ENCODE measurements at regions not wholly inside any gene's neighbourhood (a gene's known extent, or its start where the extent isn't known, plus 50 kb on each side); places are given as distances from the start of the nearest gene placed in this dataset.
A peak's percentile ranks its signal among the peaks of the same experiment; 100 is the strongest.
"Not testable (repeated sequence)": the region's sequence is repeated elsewhere in the genome, so short reads cannot be mapped to it uniquely, and the experiment has no call there.

- H3K27ac ChIP-seq = no peak overlapping the region
- H3K4me1 ChIP-seq = no peaks in the 10 kb centered on the region
- no peak for TF ChIP-seq Cebpa-rat (IDR thresholded peaks at IDR 0.05)
- no peak overlapping the region for H3K9ac ChIP-seq
- H3K4me2 ChIP-seq = no peak overlapping the region
- no peaks in the 10 kb centered on the region for H4K20me1 ChIP-seq
- H3K4me3 ChIP-seq = no peak overlapping the region
- no peaks in the 10 kb centered on the region for H3K9me3 ChIP-seq (replicated peaks in 1 of 11)
- H3K36me3 ChIP-seq = no peaks in the 10 kb centered on the region
- no peaks in the 10 kb centered on the region for H3K27me3 ChIP-seq
These were observed 167.9 kb upstream of the MOCS2 start for GRCh38 chr5:53277491-53277890.

DNA sequence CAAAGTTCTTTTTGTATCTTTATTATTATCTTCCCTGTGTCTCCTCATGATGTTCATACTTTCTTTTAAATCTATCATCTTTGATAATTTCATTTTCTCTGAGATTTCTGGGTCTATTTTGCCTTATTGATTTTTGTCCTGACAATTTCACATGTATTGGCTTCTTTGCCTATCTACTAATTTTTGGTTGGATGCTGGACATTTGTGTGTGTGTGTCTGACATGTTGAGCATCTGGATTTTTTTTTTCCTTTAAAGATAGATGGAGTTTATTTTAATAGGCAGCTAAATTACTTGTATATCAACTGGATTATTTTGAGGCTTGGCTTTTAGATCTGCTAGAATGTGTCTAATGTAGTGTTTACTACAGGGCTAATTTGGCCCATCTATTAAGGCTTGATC is 178.0 kb upstream of the MOCS2 start:
- Histone ChIP-seq H3K36me3 (no peaks in the 10 kb centered on the region), H3K4me1 (peaks cover 0 to 34% (median 0%) of the 10 kb centered on the region in 10 experiments; a peak in 6 of 20 replicates), H3K9ac (no peak overlapping the region), H3K9me3 (replicated peaks in 1 of 11) (peaks cover 6 to 25% (median 17%) of the 10 kb centered on the region in 11 experiments; a peak in 20 of 22 replicates), H3K27me3 (no peaks in the 10 kb centered on the region), H3K27ac (no peak overlapping the region), H3K4me3 (no peak overlapping the region), H4K20me1 (no peaks in the 10 kb centered on the region), H3K4me2 (no peak overlapping the region)
- no peak for TF ChIP-seq Cebpa-rat (IDR thresholded peaks at IDR 0.05)

DNA sequence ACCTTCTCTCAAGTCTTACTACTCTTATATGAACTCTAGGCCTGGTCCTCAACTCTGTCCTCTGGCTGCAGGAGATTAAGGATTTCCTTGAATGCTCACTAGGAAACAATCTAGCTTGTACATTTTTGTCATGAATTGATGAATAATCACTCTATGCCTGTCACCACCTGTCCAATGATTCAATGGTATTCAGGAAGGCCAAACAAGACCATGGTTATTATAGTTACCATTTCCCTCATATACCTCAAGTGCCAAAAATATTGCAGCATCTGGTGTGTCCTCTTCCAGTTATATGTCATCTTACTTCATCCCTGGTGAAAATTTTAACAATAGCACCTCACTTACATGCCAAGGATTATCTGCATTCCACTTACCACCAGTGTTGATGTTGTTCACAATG is 179.0 kb upstream of the MOCS2 start:
- H3K4me3 ChIP-seq = no peak overlapping the region
- no peak overlapping the region for H3K27ac ChIP-seq
- peaks cover 6 to 25% (median 17%) of the 10 kb centered on the region in 11 experiments; a peak in 20 of 22 replicates for H3K9me3 ChIP-seq (replicated peaks in 1 of 11)
- peaks cover 0 to 34% (median 0%) of the 10 kb centered on the region in 10 experiments; a peak in 6 of 20 replicates for H3K4me1 ChIP-seq
- no peak for TF ChIP-seq Cebpa-rat (IDR thresholded peaks at IDR 0.05)
- H4K20me1 ChIP-seq = no peaks in the 10 kb centered on the region
- H3K36me3 ChIP-seq = no peaks in the 10 kb centered on the region
- H3K4me2 ChIP-seq = no peak overlapping the region
- no peaks in the 10 kb centered on the region for H3K27me3 ChIP-seq
- no peak overlapping the region for H3K9ac ChIP-seq

DNA sequence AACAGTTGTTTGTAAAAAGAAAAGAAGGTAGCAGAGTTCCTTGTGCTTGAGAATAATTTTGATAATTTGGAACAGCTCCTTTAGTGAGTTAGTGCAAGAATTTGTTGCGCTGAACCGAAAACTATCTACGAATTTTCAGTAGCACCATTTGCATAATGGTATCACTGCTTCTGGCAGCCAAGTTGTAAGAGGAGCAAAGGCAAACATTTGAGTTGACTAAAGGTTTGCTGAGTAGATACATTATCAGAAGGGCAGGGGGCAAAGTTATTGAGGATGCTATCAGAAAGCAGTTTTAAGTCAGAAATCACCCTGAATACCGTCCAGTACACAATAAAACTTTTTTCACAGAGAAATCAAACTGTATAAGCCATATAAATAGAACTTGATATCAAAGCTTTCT is 181.5 kb upstream of the MOCS2 start:
- Histone ChIP-seq H3K4me1 (peaks cover 0 to 34% (median 0%) of the 10 kb centered on the region in 10 experiments; a peak in 6 of 20 replicates), H3K36me3 (no peaks in the 10 kb centered on the region), H3K9ac (no peak overlapping the region; a peak in 1 of 22 replicates), H3K4me3 (no peak overlapping the region), H3K9me3 (replicated peaks in 1 of 11) (peaks cover 6 to 25% (median 17%) of the 10 kb centered on the region in 11 experiments; a peak in 20 of 22 replicates), H3K27me3 (no peaks in the 10 kb centered on the region), H3K27ac (peak overlapping the region in 4 of 11 experiments; percentile 21 to 72 (median 63); a peak in 6 of 22 replicates), H3K4me2 (peak overlapping the region in 3 of 11 experiments; percentile 12 to 63 (median 57); a peak in 4 of 22 replicates), H4K20me1 (no peaks in the 10 kb centered on the region)
- no peak for TF ChIP-seq Cebpa-rat (IDR thresholded peaks at IDR 0.05)

- H3K27ac ChIP-seq = peak overlapping the region in 4 of 11 experiments; percentile 21 to 72 (median 63); a peak in 6 of 22 replicates
- peaks cover 6 to 23% (median 17%) of the 10 kb centered on the region in 11 experiments; a peak in 20 of 22 replicates for H3K9me3 ChIP-seq (replicated peaks in 1 of 11)
- H3K36me3 ChIP-seq = no peaks in the 10 kb centered on the region
- H3K27me3 ChIP-seq = no peaks in the 10 kb centered on the region
- 0 out of 22 replicates have a peak overlapping the region, but pooled peaks of 1 of the 11 experiments have one; percentile 34 for H3K9ac ChIP-seq
- H4K20me1 ChIP-seq = no peaks in the 10 kb centered on the region
- H3K4me3 ChIP-seq = no peak overlapping the region
- peak overlapping the region in 3 of 11 experiments; percentile 12 to 63 (median 57); a peak in 5 of 22 replicates for H3K4me2 ChIP-seq
- TF ChIP-seq Cebpa-rat (IDR thresholded peaks at IDR 0.05) = peak in 2 of 11 experiments; percentile 15 to 52; a peak in 1 of 22 replicates
- H3K4me1 ChIP-seq = peaks cover 0 to 34% (median 0%) of the 10 kb centered on the region in 10 experiments; a peak in 6 of 20 replicates
These were observed 182.0 kb upstream of the MOCS2 start for GRCh38 chr5:53291528-53291927.

GRCh38 chr5:53298841-53299240 is 181.6 kb upstream of the FST start:
- H3K4me3 ChIP-seq = no peak overlapping the region
- TF ChIP-seq Cebpa-rat (IDR thresholded peaks at IDR 0.05) = no peak

DNA sequence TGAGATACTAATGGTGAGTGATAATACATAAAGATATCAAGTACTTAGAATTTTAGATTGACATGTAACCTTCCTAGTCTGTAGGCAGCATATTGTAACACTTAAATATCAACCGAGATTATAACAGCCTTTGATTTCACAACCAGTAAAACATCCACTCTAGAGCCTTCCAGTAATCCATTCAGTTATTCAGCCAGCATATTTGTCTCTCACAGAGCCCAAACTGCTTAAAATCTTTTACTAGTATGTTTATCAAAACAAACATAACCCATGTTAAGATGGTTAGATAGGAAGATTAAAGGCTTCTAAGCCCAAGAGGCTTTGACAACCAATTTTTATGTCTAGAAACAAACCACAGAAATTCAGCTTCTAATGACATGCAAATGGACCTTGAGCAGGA is 177.9 kb upstream of the FST start:
- Histone ChIP-seq H3K27ac (no peak overlapping the region), H3K4me2 (no peak overlapping the region), H3K9me3 (replicated peaks in 1 of 11) (peaks cover 0 to 7% (median 0%) of the 10 kb centered on the region in 11 experiments; a peak in 3 of 22 replicates), H3K36me3 (no peaks in the 10 kb centered on the region), H3K9ac (no peak overlapping the region), H3K4me1 (no peaks in the 10 kb centered on the region; a peak in 1 of 20 replicates), H3K27me3 (no peaks in the 10 kb centered on the region), H4K20me1 (no peaks in the 10 kb centered on the region), H3K4me3 (no peak overlapping the region)
- no peak for TF ChIP-seq Cebpa-rat (IDR thresholded peaks at IDR 0.05)

More at GRCh38 chr5:53298841-53299240, 181.6 kb upstream of the FST start:
- H3K9ac ChIP-seq = no peak overlapping the region
- H3K4me1 ChIP-seq = no peaks in the 10 kb centered on the region; a peak in 1 of 20 replicates
- H3K27ac ChIP-seq = no peak overlapping the region
- H3K27me3 ChIP-seq = no peaks in the 10 kb centered on the region
- no peaks in the 10 kb centered on the region for H4K20me1 ChIP-seq
- no peak overlapping the region for H3K4me2 ChIP-seq
- no peaks in the 10 kb centered on the region for H3K9me3 ChIP-seq (replicated peaks in 1 of 11)
- no peaks in the 10 kb centered on the region for H3K36me3 ChIP-seq

GRCh38 chr5:53303105-53303504 is 177.3 kb upstream of the FST start:
- Histone ChIP-seq H3K27me3 (no peaks in the 10 kb centered on the region), H3K4me1 (no peaks in the 10 kb centered on the region; a peak in 1 of 20 replicates), H3K27ac (no peak overlapping the region), H3K9me3 (replicated peaks in 1 of 11) (peaks cover 0 to 7% (median 0%) of the 10 kb centered on the region in 11 experiments; a peak in 3 of 22 replicates), H3K4me2 (no peak overlapping the region), H3K4me3 (no peak overlapping the region), H4K20me1 (no peaks in the 10 kb centered on the region), H3K9ac (no peak overlapping the region), H3K36me3 (no peaks in the 10 kb centered on the region)
- no peak for TF ChIP-seq Cebpa-rat (IDR thresholded peaks at IDR 0.05)

DNA sequence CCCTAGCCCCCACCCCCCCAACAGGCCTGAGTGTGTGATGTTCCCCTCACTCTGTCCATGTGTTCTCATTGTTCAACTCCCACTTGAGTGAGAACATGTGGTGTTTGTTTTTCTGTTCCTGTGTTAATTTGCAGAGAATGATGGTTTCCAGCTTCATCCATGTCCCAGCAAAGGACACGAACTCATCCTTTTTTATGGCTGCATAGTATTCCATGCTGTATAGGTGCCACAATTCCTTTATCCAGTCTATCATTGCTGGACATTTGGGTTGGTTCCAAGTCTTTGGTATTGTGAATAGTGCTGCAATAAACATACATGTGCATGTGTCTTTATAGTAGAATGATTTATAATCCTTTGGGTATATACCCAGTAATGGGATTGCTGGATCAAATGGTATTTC is 175.1 kb upstream of the FST start:
- H3K27ac ChIP-seq; H3K4me3 ChIP-seq; H3K4me1 ChIP-seq; H3K9me3 ChIP-seq (replicated peaks in 1 of 11); H3K4me2 ChIP-seq; H3K36me3 ChIP-seq; H4K20me1 ChIP-seq; H3K9ac ChIP-seq; H3K27me3 ChIP-seq: not testable (repeated sequence)

DNA sequence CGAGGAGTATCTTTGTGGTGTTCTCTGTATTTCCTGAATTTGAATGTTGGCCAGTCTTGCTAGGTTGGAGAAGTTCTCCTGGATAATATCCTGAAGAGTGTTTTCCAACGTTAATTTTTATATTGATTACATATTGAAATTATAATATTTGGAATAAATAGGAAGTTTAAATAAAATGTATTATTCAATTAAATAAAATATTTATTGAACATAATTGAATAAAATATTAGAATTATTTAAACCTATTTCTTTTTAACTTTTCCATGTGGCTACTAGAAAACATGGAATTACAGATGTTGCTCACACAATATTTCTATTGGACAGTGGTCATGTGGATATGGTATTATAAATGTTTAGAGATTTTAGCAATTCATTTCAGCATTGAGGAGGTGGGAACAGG is 170.8 kb upstream of the FST start:
- no peak overlapping the region for H3K4me2 ChIP-seq
- no peaks in the 10 kb centered on the region for H3K4me1 ChIP-seq
- TF ChIP-seq Cebpa-rat (IDR thresholded peaks at IDR 0.05) = no peak
- H3K36me3 ChIP-seq = no peaks in the 10 kb centered on the region
- peaks cover 0 to 9% (median 0%) of the 10 kb centered on the region in 11 experiments; a peak in 4 of 22 replicates for H3K9me3 ChIP-seq (replicated peaks in 1 of 11)
- H3K4me3 ChIP-seq = no peak overlapping the region
- no peak overlapping the region for H3K27ac ChIP-seq
- H3K27me3 ChIP-seq = no peaks in the 10 kb centered on the region
- H4K20me1 ChIP-seq = no peaks in the 10 kb centered on the region
- no peak overlapping the region for H3K9ac ChIP-seq
